Mammary epithelial cell (primary cell): ENCODE measurements at regions not wholly inside any gene's neighbourhood (a gene's known extent, or its start where the extent isn't known, plus 50 kb on each side); places are given as distances from the start of the nearest gene placed in this dataset.

Experiments
- EZH2 ChIP-seq: IDR thresholded peaks from 2 replicates; pipeline ENCODE4 v1.6.1; 2012; ENCODE audit warnings: low read length, inconsistent platforms, borderline replicate concordance
- TF ChIP-seq, protein P1 (sequence below), 2 donors: IDR thresholded peaks in 1 of 2; conservative IDR thresholded peaks in 1 of 2; 2 replicates each; pipeline ENCODE4 v1.5.1; 2011 to 2012; ENCODE audit warnings: inconsistent platforms in 2 of 2, low read length in 2 of 2, mild to moderate bottlenecking in 2 of 2, control low read depth in 1 of 2, low read depth in 1 of 2; ENCODE audit not compliant: insufficient read depth in 1 of 2; ENCODE audit errors: extremely low read depth in 1 of 2

DNA sequence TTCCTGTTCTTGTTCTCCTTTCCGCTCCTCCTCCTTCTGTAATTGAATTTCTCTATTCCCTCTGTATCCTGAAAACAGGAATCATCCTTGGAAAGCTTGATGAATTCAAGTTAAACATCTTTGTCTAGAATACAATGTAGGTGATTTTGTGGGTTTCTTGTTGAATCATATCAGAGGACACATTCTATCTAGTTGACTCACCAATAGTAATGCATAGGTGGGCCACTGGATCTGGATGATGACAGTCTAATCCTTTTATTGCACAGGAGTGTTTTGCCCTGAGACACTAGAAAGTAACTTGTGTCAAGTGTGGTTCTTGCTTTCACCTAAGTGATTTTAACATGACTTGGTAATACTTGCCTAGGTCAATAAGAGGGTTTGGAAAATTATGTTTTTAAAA is 164.3 kb downstream of the RFPL4B start:
- TF ChIP-seq, protein P1, sequence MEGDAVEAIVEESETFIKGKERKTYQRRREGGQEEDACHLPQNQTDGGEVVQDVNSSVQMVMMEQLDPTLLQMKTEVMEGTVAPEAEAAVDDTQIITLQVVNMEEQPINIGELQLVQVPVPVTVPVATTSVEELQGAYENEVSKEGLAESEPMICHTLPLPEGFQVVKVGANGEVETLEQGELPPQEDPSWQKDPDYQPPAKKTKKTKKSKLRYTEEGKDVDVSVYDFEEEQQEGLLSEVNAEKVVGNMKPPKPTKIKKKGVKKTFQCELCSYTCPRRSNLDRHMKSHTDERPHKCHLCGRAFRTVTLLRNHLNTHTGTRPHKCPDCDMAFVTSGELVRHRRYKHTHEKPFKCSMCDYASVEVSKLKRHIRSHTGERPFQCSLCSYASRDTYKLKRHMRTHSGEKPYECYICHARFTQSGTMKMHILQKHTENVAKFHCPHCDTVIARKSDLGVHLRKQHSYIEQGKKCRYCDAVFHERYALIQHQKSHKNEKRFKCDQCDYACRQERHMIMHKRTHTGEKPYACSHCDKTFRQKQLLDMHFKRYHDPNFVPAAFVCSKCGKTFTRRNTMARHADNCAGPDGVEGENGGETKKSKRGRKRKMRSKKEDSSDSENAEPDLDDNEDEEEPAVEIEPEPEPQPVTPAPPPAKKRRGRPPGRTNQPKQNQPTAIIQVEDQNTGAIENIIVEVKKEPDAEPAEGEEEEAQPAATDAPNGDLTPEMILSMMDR (conservative IDR thresholded peaks at IDR 0.05 in 1 of 2, IDR thresholded peaks at IDR 0.05 in 1 of 2; ENCODE audit: extremely low read depth in 1 of 2, insufficient read depth in 1 of 2, low read depth in 1 of 2, low read length in 2 of 2): no peak
- TF ChIP-seq EZH2: no peak
